Caco-2 (cell line): ENCODE measurements at regions not wholly inside any gene's neighbourhood (a gene's known extent, or its start where the extent isn't known, plus 50 kb on each side); places are given as distances from the start of the nearest gene placed in this dataset.

Source experiments
- BruUV-seq: library from RNA; stranded (reverse); fragments of 400-500 nt; replicated peaks from 2 replicates; lab custom pipeline; 2021; lab: Mats Ljungman, UMichigan
- CTCF ChIA-PET: fragments of 300-600 bp; sonication (Branson Sonifier 250); formaldehyde crosslinking; loops from one replicate; lab custom pipeline; 2022; ENCODE audit warnings: antibody characterized with exemption; lab: Charles Lee
- POLR2A ChIA-PET: fragments of 300-600 bp; sonication (Branson Sonifier 250); formaldehyde crosslinking; loops from one replicate; lab custom pipeline; 2022; ENCODE audit warnings: antibody characterized with exemption; lab: Charles Lee
- DNase-seq, 2 experiments: peaks; one replicate each; pipeline versions ENCODE4 v3.0.0 to v3.0.0-alpha.2; 2020 to 2022
- H3K27me3 ChIP-seq: replicated peaks from 2 replicates; pipeline ENCODE4 v1.6.0; 2011; ENCODE audit warnings: low read length; ENCODE audit not compliant: control insufficient read depth, insufficient read depth
- H3K36me3 ChIP-seq: 2 replicates; pipeline ENCODE4 v1.5.1; 2011; ENCODE audit warnings: low read length; ENCODE audit not compliant: control insufficient read depth, insufficient read depth
- H3K4me1 ChIP-seq: fragments of 250-450 bp; sonication (Bioruptor Pico); 2 replicates; pipeline ENCODE4 v1.5.1; 2020; ENCODE audit warnings: mild to moderate bottlenecking
- H3K4me3 ChIP-seq: 2 replicates; pipeline ENCODE4 v1.5.1; 2011; ENCODE audit warnings: low read depth, mild to moderate bottlenecking, control low read depth, low read length
- H3K9me3 ChIP-seq: fragments of 250-450 bp; sonication (Bioruptor Pico); 2 replicates; pipeline ENCODE4 v1.5.1; 2020; ENCODE audit warnings: mild to moderate bottlenecking, moderate library complexity
- H3K27ac Mint-ChIP-seq: one replicate; pipeline ENCODE4 v1.8.0; 2022; ENCODE audit warnings: mixed read lengths; ENCODE audit not compliant: unreplicated experiment
- H3K27me3 Mint-ChIP-seq: one replicate; pipeline ENCODE4 v1.8.0; 2022; ENCODE audit warnings: mixed read lengths; ENCODE audit not compliant: insufficient read depth, unreplicated experiment
- H3K36me3 Mint-ChIP-seq: one replicate; pipeline ENCODE4 v1.8.0; 2022; ENCODE audit warnings: mild to moderate bottlenecking, mixed read lengths; ENCODE audit not compliant: insufficient read depth, unreplicated experiment
- H3K4me1 Mint-ChIP-seq: one replicate; pipeline ENCODE4 v1.8.0; 2022; ENCODE audit warnings: low read depth, mixed read lengths; ENCODE audit not compliant: unreplicated experiment
- H3K4me3 Mint-ChIP-seq: one replicate; pipeline ENCODE4 v1.8.0; 2022; ENCODE audit warnings: mild to moderate bottlenecking, moderate library complexity, mixed read lengths; ENCODE audit not compliant: unreplicated experiment
- H3K9me3 Mint-ChIP-seq: one replicate; pipeline ENCODE4 v1.8.0; 2022; ENCODE audit warnings: mixed read lengths; ENCODE audit not compliant: unreplicated experiment
- CTCF ChIP-seq, 2 experiments: fragments of 200-600 bp in 1 of 2; IDR thresholded peaks; 1 replicate in 1 of 2; 2 replicates in 1 of 2; pipeline versions ENCODE4 v1.5.1 to v1.8.0; 2011 to 2022; ENCODE audit warnings: antibody characterized with exemption in 1 of 2, control low read depth in 1 of 2, inconsistent platforms in 1 of 2, low read depth in 1 of 2, low read length in 1 of 2, mild to moderate bottlenecking in 1 of 2, moderate library complexity in 1 of 2; ENCODE audit not compliant: insufficient read depth in 1 of 2, severe bottlenecking in 1 of 2, unreplicated experiment in 1 of 2
- intact Hi-C: fragments of 100-400 bp; cut with micrococcal nuclease; formaldehyde crosslinking; loops from one replicate; pipeline ENCODE4 v1.10.0; 2022; ENCODE audit not compliant: unreplicated experiment

GRCh38 chr10:2619472-2619871 is 447.9 kb upstream of the PFKP start:
- intact Hi-C loops: loop anchor here (1.0 to 10.0 kb wide), 2 partner anchors 355 to 424 kb away; no protein-coding TSS in a partner anchor
- Mint-ChIP-seq H3K36me3 (no peaks in the 10 kb centered on the region), H3K9me3 (no peaks in the 10 kb centered on the region), H3K4me1 (no peaks in the 10 kb centered on the region), H3K4me3 (no peak overlapping the region), H3K27ac (no peak overlapping the region), H3K27me3 (peaks cover 22% of the 10 kb centered on the region)
- peak in 1 of 2 experiments; percentile 49 for DNase-seq
- Histone ChIP-seq H3K4me1 (no peaks in the 10 kb centered on the region), H3K9me3 (no peaks in the 10 kb centered on the region), H3K27me3 (no peaks in the 10 kb centered on the region), H3K36me3 (no peaks in the 10 kb centered on the region), H3K4me3 (no peak overlapping the region)
- ChIA-PET POLR2A (no interaction called here), CTCF (interaction anchor here (1.5 kb wide), 1 partner anchor 10 kb away, joined by 3 read pairs; no protein-coding TSS in a partner anchor)
- no TSS peak for BruUV-seq
- TF ChIP-seq CTCF (IDR thresholded peaks at IDR 0.05; ENCODE audit: insufficient read depth in 1 of 2, low read depth in 1 of 2, low read length in 1 of 2, severe bottlenecking in 1 of 2, unreplicated experiment in 1 of 2): peak; percentile 72 to 86

GRCh38 chr10:2618690-2619089 is 448.7 kb upstream of the PFKP start:
- Mint-ChIP-seq H3K4me3 (no peak overlapping the region), H3K4me1 (no peaks in the 10 kb centered on the region), H3K36me3 (no peaks in the 10 kb centered on the region), H3K9me3 (no peaks in the 10 kb centered on the region), H3K27ac (no peak overlapping the region), H3K27me3 (peaks cover 19% of the 10 kb centered on the region)
- Histone ChIP-seq H3K4me1 (no peaks in the 10 kb centered on the region), H3K27me3 (no peaks in the 10 kb centered on the region), H3K36me3 (no peaks in the 10 kb centered on the region), H3K4me3 (no peak overlapping the region), H3K9me3 (no peaks in the 10 kb centered on the region)
- ChIA-PET CTCF (no interaction called here), POLR2A (no interaction called here)
- intact Hi-C loops: loop anchor here (1.0 to 10.0 kb wide), 2 partner anchors 356 to 425 kb away; no protein-coding TSS in a partner anchor
- DNase-seq: no peak
- BruUV-seq: no TSS peak
- no peak for TF ChIP-seq CTCF (IDR thresholded peaks at IDR 0.05; ENCODE audit: insufficient read depth in 1 of 2, low read depth in 1 of 2, low read length in 1 of 2, severe bottlenecking in 1 of 2, unreplicated experiment in 1 of 2)

GRCh38 chr10:2616215-2616614 is 451.1 kb upstream of the PFKP start:
- BruUV-seq: no TSS peak
- ChIA-PET POLR2A (no interaction called here), CTCF (no interaction called here)
- TF ChIP-seq CTCF (IDR thresholded peaks at IDR 0.05; ENCODE audit: insufficient read depth in 1 of 2, low read depth in 1 of 2, low read length in 1 of 2, severe bottlenecking in 1 of 2, unreplicated experiment in 1 of 2): no peak
- Histone ChIP-seq H3K4me1 (no peaks in the 10 kb centered on the region), H3K27me3 (no peaks in the 10 kb centered on the region), H3K36me3 (no peaks in the 10 kb centered on the region), H3K9me3 (no peaks in the 10 kb centered on the region), H3K4me3 (no peak overlapping the region)
- no peaks in the 10 kb centered on the region for H3K9me3 Mint-ChIP-seq
- H3K27ac Mint-ChIP-seq: no peak overlapping the region
- no peaks in the 10 kb centered on the region for H3K36me3 Mint-ChIP-seq
- H3K4me3 Mint-ChIP-seq: no peak overlapping the region
- DNase-seq: no peak
- no peaks in the 10 kb centered on the region for H3K4me1 Mint-ChIP-seq
- H3K27me3 Mint-ChIP-seq: peaks cover 19% of the 10 kb centered on the region
- intact Hi-C loops: loop anchor here (10.0 kb wide), 1 partner anchor 359 kb away; no protein-coding TSS in a partner anchor
